Stimulated activated CD4-positive, alpha-beta T cell treated with anti-CD3 and anti-CD28 coated beads, TNF-alpha, amount 100 ng/mL, for 24 hours (primary cell): ENCODE measurements at regions not wholly inside any gene's neighbourhood (a gene's known extent, or its start where the extent isn't known, plus 50 kb on each side); places are given as distances from the start of the nearest gene placed in this dataset.

Experiments used
- DNase-seq, 3 experiments: peaks; one replicate each; pipeline ENCODE4 v3.0.0-alpha.2; 2020; ENCODE audit warnings: low read depth in 3 of 3

GRCh38 chr10:69684020-69684980, 54.3 kb downstream of the FAM241B start:
- no peak for DNase-seq

- DNase-seq = no peak
Observed at GRCh38 chr10:69684981-69685353, 54.9 kb downstream of the FAM241B start.

GRCh38 chr10:69685426-69685801, 55.4 kb downstream of the FAM241B start:
- no peak for DNase-seq

- no peak for DNase-seq
Observed at GRCh38 chr10:69685802-69686585, 55.9 kb downstream of the FAM241B start.

GRCh38 chr10:69686866-69687265, 56.8 kb downstream of the FAM241B start:
- no peak for DNase-seq

- DNase-seq = no peak
Observed at GRCh38 chr10:69687426-69687825, 57.4 kb downstream of the FAM241B start.

GRCh38 chr10:69692267-69692666, 62.2 kb downstream of the FAM241B start:
- no peak for DNase-seq

GRCh38 chr10:69692891-69693290, 62.8 kb downstream of the FAM241B start:
- DNase-seq = no peak

GRCh38 chr10:69693886-69694285, 63.8 kb downstream of the FAM241B start:
- DNase-seq = no peak

GRCh38 chr10:69696073-69696731, 66.2 kb downstream of the FAM241B start:
- DNase-seq = peak in 1 of 3 experiments; percentile 18

GRCh38 chr10:69697006-69697405, 67.0 kb downstream of the FAM241B start:
- DNase-seq = no peak

GRCh38 chr10:69703256-69703655, 73.2 kb downstream of the FAM241B start:
- no peak for DNase-seq

GRCh38 chr10:69703766-69704630, 74.0 kb downstream of the FAM241B start:
- no peak for DNase-seq

GRCh38 chr10:69709366-69709941, 79.4 kb downstream of the FAM241B start:
- no peak for DNase-seq

- DNase-seq = no peak
Observed at GRCh38 chr10:69710008-69710888, 80.2 kb downstream of the FAM241B start.

GRCh38 chr10:69712342-69712741, 82.3 kb downstream of the FAM241B start:
- no peak for DNase-seq

GRCh38 chr10:69714572-69714971, 84.5 kb downstream of the FAM241B start:
- no peak for DNase-seq

GRCh38 chr10:69715156-69715898, 85.3 kb downstream of the FAM241B start:
- no peak for DNase-seq

- DNase-seq = no peak
Observed at GRCh38 chr10:69715899-69716606, 85.7 kb upstream of the COL13A1 start.
